H9 (cell line): ENCODE measurements at regions not wholly inside any gene's neighbourhood (a gene's known extent, or its start where the extent isn't known, plus 50 kb on each side); places are given as distances from the start of the nearest gene placed in this dataset.

Source experiments
- DNase-seq: peaks from one replicate; pipeline ENCODE4 v3.0.0-alpha.2; 2017
- H2AFZ ChIP-seq: one replicate; pipeline ENCODE4 v1.6.1; 2013; ENCODE audit warnings: mild to moderate bottlenecking, low read length, control low read depth, moderate library complexity
- H2AK5ac ChIP-seq: 2 replicates; pipeline ENCODE4 v1.6.1; 2013; ENCODE audit warnings: low read length, control low read depth, mixed read lengths; ENCODE audit not compliant: insufficient read length
- H2BK120ac ChIP-seq: one replicate; pipeline ENCODE4 v1.6.1; 2013; ENCODE audit warnings: low read depth, mild to moderate bottlenecking, low read length, control low read depth, inconsistent platforms; ENCODE audit not compliant: poor library complexity, severe bottlenecking
- H2BK12ac ChIP-seq: 2 replicates; pipeline ENCODE4 v1.6.1; 2013; ENCODE audit warnings: low read length, control low read depth, mixed read lengths, low read depth; ENCODE audit not compliant: insufficient read length
- H2BK15ac ChIP-seq: 2 replicates; pipeline ENCODE4 v1.6.1; 2013; ENCODE audit warnings: low read depth, low read length, control low read depth
- H2BK20ac ChIP-seq: one replicate; pipeline ENCODE4 v1.6.1; 2013; ENCODE audit warnings: low read depth, mild to moderate bottlenecking, low read length, control low read depth, inconsistent platforms; ENCODE audit not compliant: poor library complexity, severe bottlenecking
- H2BK5ac ChIP-seq: 2 replicates; pipeline ENCODE4 v1.6.1; 2013; ENCODE audit warnings: low read length, control low read depth, mixed read lengths; ENCODE audit not compliant: insufficient read length
- H3K14ac ChIP-seq: 2 replicates; pipeline ENCODE4 v1.6.1; 2013; ENCODE audit warnings: low read length, control low read depth; ENCODE audit not compliant: insufficient read depth
- H3K18ac ChIP-seq: 2 replicates; pipeline ENCODE4 v1.6.1; 2013; ENCODE audit warnings: low read depth, mild to moderate bottlenecking, mixed read lengths, low read length, control low read depth; ENCODE audit not compliant: insufficient read length
- H3K23ac ChIP-seq: 2 replicates; pipeline ENCODE4 v1.6.1; 2013; ENCODE audit warnings: low read length, control low read depth, mixed read lengths, low read depth; ENCODE audit not compliant: insufficient read length
- H3K23me2 ChIP-seq: 2 replicates; pipeline ENCODE4 v1.6.1; 2013; ENCODE audit warnings: low read depth, mild to moderate bottlenecking, mixed read lengths, low read length, control low read depth; ENCODE audit not compliant: insufficient read length, poor library complexity, severe bottlenecking
- H3K27ac ChIP-seq: 2 replicates; pipeline ENCODE4 v1.5.1; 2013; ENCODE audit warnings: low read length, control low read depth, mixed read lengths, low read depth; ENCODE audit not compliant: insufficient read length
- H3K27me3 ChIP-seq: 2 replicates; pipeline ENCODE4 v1.6.1; 2013; ENCODE audit warnings: low read length, control low read depth, inconsistent platforms; ENCODE audit not compliant: insufficient read depth
- H3K4ac ChIP-seq: 2 replicates; pipeline ENCODE4 v1.6.1; 2013; ENCODE audit warnings: low read depth, mild to moderate bottlenecking, control low read depth, inconsistent platforms, low read length, moderate library complexity
- H3K4me1 ChIP-seq: 2 replicates; pipeline ENCODE4 v1.6.1; 2013; ENCODE audit warnings: low read length, control low read depth, inconsistent platforms; ENCODE audit not compliant: insufficient read depth
- H3K4me2 ChIP-seq: 2 replicates; pipeline ENCODE4 v1.6.1; 2013; ENCODE audit warnings: low read length, control low read depth, mixed read lengths; ENCODE audit not compliant: insufficient read length, insufficient read depth
- H3K56ac ChIP-seq: 2 replicates; pipeline ENCODE4 v1.6.1; 2013; ENCODE audit warnings: low read depth, mild to moderate bottlenecking, mixed read lengths, low read length, control low read depth; ENCODE audit not compliant: insufficient read length
- H3K79me1 ChIP-seq: 2 replicates; pipeline ENCODE4 v1.6.1; 2013; ENCODE audit warnings: low read depth, mild to moderate bottlenecking, moderate library complexity, low read length, control low read depth, inconsistent platforms; ENCODE audit not compliant: insufficient read depth, poor library complexity, severe bottlenecking
- H3K79me2 ChIP-seq: 2 replicates; pipeline ENCODE4 v1.6.1; 2013; ENCODE audit warnings: low read length, control low read depth, inconsistent platforms; ENCODE audit not compliant: insufficient read depth
- H3K9ac ChIP-seq: 2 replicates; pipeline ENCODE4 v1.6.1; 2013; ENCODE audit warnings: low read length, control low read depth, mixed read lengths; ENCODE audit not compliant: insufficient read length; ENCODE audit errors: extremely low read depth
- H3K9me3 ChIP-seq: one replicate; pipeline ENCODE4 v1.6.1; 2013; ENCODE audit warnings: low read depth, low read length, inconsistent platforms; ENCODE audit not compliant: control insufficient read depth
- H3T11ph ChIP-seq: one replicate; pipeline ENCODE4 v1.6.1; 2013; ENCODE audit warnings: mild to moderate bottlenecking, low read length, control low read depth, inconsistent platforms
- H4K20me1 ChIP-seq: one replicate; pipeline ENCODE4 v1.6.1; 2013; ENCODE audit not compliant: control insufficient read depth, insufficient read length, insufficient read depth
- H4K5ac ChIP-seq: 2 replicates; pipeline ENCODE4 v1.6.1; 2013; ENCODE audit warnings: low read depth, mild to moderate bottlenecking, mixed read lengths, low read length, control low read depth; ENCODE audit not compliant: insufficient read length
- H4K8ac ChIP-seq: replicated peaks from 2 replicates; pipeline ENCODE4 v1.6.1; 2013; ENCODE audit warnings: low read length, control low read depth, mixed read lengths, low read depth; ENCODE audit not compliant: insufficient read length
- H4K91ac ChIP-seq: 2 replicates; pipeline ENCODE4 v1.6.1; 2013; ENCODE audit warnings: low read depth, mild to moderate bottlenecking, moderate library complexity, mixed read lengths, low read length, control low read depth; ENCODE audit not compliant: insufficient read length
- H3K27ac Mint-ChIP-seq, 3 experiments: 2 replicates in 2 of 3; 3 replicates in 1 of 3; pipeline ENCODE4 v1.8.0; 2020 to 2021; ENCODE audit warnings: mixed read lengths in 3 of 3, mild to moderate bottlenecking in 1 of 3, moderate library complexity in 1 of 3
- H3K27me3 Mint-ChIP-seq: 2 replicates; pipeline ENCODE4 v1.8.0; 2021; ENCODE audit warnings: low read depth, mild to moderate bottlenecking, moderate library complexity, mixed read lengths
- H3K36me3 Mint-ChIP-seq, 3 experiments: 2 replicates in 2 of 3; 3 replicates in 1 of 3; pipeline ENCODE4 v1.8.0; 2020 to 2021; ENCODE audit warnings: low read depth in 3 of 3, mixed read lengths in 3 of 3; ENCODE audit not compliant: insufficient read depth in 1 of 3
- H3K4me1 Mint-ChIP-seq, 2 experiments: 2 replicates each; pipeline ENCODE4 v1.8.0; 2020; ENCODE audit warnings: mixed read lengths in 2 of 2
- H3K4me3 Mint-ChIP-seq, 2 experiments: 2 replicates in 1 of 2; 3 replicates in 1 of 2; pipeline ENCODE4 v1.8.0; 2020 to 2021; ENCODE audit warnings: mild to moderate bottlenecking in 2 of 2, mixed read lengths in 2 of 2, moderate library complexity in 1 of 2
- H3K9me3 Mint-ChIP-seq, 2 experiments: 2 replicates in 1 of 2; 3 replicates in 1 of 2; pipeline ENCODE4 v1.8.0; 2020; ENCODE audit warnings: mild to moderate bottlenecking in 2 of 2, mixed read lengths in 2 of 2, moderate library complexity in 1 of 2
- WGBS: extraction: QIAGEN DNeasy Blood & Tissue Kit; methylation state at CpG from one replicate; pipeline ENCODE4 v1.1.7; 2013; ENCODE audit warnings: missing lambda C conversion rate, low lambda C conversion rate, mixed read lengths; ENCODE audit not compliant: insufficient read length; ENCODE audit errors: extremely low coverage; 5-methylcytosine and 5-hydroxymethylcytosine counted together
- TF ChIP-seq, protein P1 (sequence below): fragments of 200-600 bp; sonication (generic); conservative IDR thresholded peaks from 3 replicates; pipeline ENCODE4 v1.8.0; 2021; ENCODE audit warnings: antibody characterized with exemption, mild to moderate bottlenecking

GRCh38 chr13:88329066-88329465 is 657.9 kb downstream of the SLITRK5 start:
- Histone ChIP-seq H4K5ac (no peak overlapping the region), H2AK5ac (no peak overlapping the region), H2BK12ac (no peak overlapping the region), H2AFZ (no peak overlapping the region), H3K79me2 (no peaks in the 10 kb centered on the region), H3T11ph (no peak overlapping the region), H3K4me1 (no peaks in the 10 kb centered on the region), H4K91ac (no peak overlapping the region), H3K4me2 (no peak overlapping the region), H3K9ac (no peak overlapping the region), H2BK120ac (no peak overlapping the region), H3K23me2 (no peaks in the 10 kb centered on the region), H4K8ac (no peak overlapping the region), H3K14ac (no peak overlapping the region), H3K9me3 (no peaks in the 10 kb centered on the region), H4K20me1 (no peaks in the 10 kb centered on the region), H3K56ac (no peak overlapping the region), H2BK5ac (no peak overlapping the region), H3K27ac (no peak overlapping the region), H2BK20ac (no peak overlapping the region), H3K79me1 (no peaks in the 10 kb centered on the region), H3K18ac (no peak overlapping the region), H3K27me3 (no peaks in the 10 kb centered on the region), H2BK15ac (no peak overlapping the region), H3K4ac (no peak overlapping the region), H3K23ac (no peak overlapping the region)
- no peaks in the 10 kb centered on the region for H3K27me3 Mint-ChIP-seq
- no peak overlapping the region for H3K4me3 Mint-ChIP-seq
- WGBS = no CpG with 5 or more reads among the region's 3 CpGs
- no peak for DNase-seq
- peaks cover 3 to 9% (median 5%) of the 10 kb centered on the region in 3 experiments; a peak in 4 of 7 replicates for H3K36me3 Mint-ChIP-seq
- peaks cover 0 to 8% of the 10 kb centered on the region in 2 experiments; a peak in 3 of 5 replicates for H3K9me3 Mint-ChIP-seq
- no peak overlapping the region for H3K27ac Mint-ChIP-seq
- peaks cover 3% of the 10 kb centered on the region in 2 experiments; a peak in 3 of 4 replicates for H3K4me1 Mint-ChIP-seq
- TF ChIP-seq, protein P1, sequence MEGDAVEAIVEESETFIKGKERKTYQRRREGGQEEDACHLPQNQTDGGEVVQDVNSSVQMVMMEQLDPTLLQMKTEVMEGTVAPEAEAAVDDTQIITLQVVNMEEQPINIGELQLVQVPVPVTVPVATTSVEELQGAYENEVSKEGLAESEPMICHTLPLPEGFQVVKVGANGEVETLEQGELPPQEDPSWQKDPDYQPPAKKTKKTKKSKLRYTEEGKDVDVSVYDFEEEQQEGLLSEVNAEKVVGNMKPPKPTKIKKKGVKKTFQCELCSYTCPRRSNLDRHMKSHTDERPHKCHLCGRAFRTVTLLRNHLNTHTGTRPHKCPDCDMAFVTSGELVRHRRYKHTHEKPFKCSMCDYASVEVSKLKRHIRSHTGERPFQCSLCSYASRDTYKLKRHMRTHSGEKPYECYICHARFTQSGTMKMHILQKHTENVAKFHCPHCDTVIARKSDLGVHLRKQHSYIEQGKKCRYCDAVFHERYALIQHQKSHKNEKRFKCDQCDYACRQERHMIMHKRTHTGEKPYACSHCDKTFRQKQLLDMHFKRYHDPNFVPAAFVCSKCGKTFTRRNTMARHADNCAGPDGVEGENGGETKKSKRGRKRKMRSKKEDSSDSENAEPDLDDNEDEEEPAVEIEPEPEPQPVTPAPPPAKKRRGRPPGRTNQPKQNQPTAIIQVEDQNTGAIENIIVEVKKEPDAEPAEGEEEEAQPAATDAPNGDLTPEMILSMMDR = no peak
